Esophagus (tissue), 2 donors: ENCODE measurements at regions not wholly inside any gene's neighbourhood (a gene's known extent, or its start where the extent isn't known, plus 50 kb on each side); places are given as distances from the start of the nearest gene placed in this dataset.

Experiments used
- H3K27ac ChIP-seq, 2 donors: one replicate each; pipeline ENCODE4 v1.5.1; 2013; ENCODE audit warnings: low read depth in 2 of 2, mild to moderate bottlenecking in 2 of 2, inconsistent platforms in 1 of 2, low read length in 1 of 2, moderate library complexity in 1 of 2
- H3K27me3 ChIP-seq, 2 donors: one replicate each; pipeline ENCODE4 v1.6.1; 2013; ENCODE audit warnings: low read length in 2 of 2, control low read depth in 1 of 2, mild to moderate bottlenecking in 1 of 2; ENCODE audit not compliant: insufficient read depth in 2 of 2, control insufficient read depth in 1 of 2
- H3K36me3 ChIP-seq, 2 donors: one replicate each; pipeline ENCODE4 v1.6.1; 2013; ENCODE audit warnings: low read length in 1 of 2; ENCODE audit not compliant: control insufficient read depth in 2 of 2, insufficient read depth in 2 of 2
- H3K4me1 ChIP-seq, 2 donors: one replicate each; pipeline ENCODE4 v1.6.1; 2013; ENCODE audit warnings: low read length in 1 of 2; ENCODE audit not compliant: control insufficient read depth in 2 of 2, insufficient read depth in 2 of 2
- H3K4me3 ChIP-seq, 2 donors: one replicate each; pipeline ENCODE4 v1.5.1; 2013; ENCODE audit warnings: low read length in 2 of 2, mild to moderate bottlenecking in 2 of 2, low read depth in 1 of 2, moderate library complexity in 1 of 2
- H3K9me3 ChIP-seq, 2 donors: one replicate each; pipeline ENCODE4 v1.6.1; 2013; ENCODE audit warnings: mild to moderate bottlenecking in 2 of 2, low read depth in 1 of 2, low read length in 1 of 2, moderate library complexity in 1 of 2; ENCODE audit not compliant: control insufficient read depth in 2 of 2, insufficient read depth in 1 of 2
- WGBS, 2 donors: extraction: QIAGEN DNeasy Blood & Tissue Kit; methylation state at CpG; one replicate each; pipeline ENCODE4 v1.1.7; 2013; 5-methylcytosine and 5-hydroxymethylcytosine counted together
- donor health status: healthy with polysubstance abuse.
- donor health status: Bipolar disorder and iron deficiency.

GRCh38 chr2:237150186-237150585, 64.5 kb downstream of the COPS8 start:
- peaks cover 0 to 8% of the 10 kb centered on the region in 2 donors for H3K9me3 ChIP-seq
- H3K27me3 ChIP-seq: no peaks in the 10 kb centered on the region
- WGBS, 2 donors: 73 to 95% methylated on average over 1 of the region's 1 CpG
- H3K4me1 ChIP-seq: no peaks in the 10 kb centered on the region
- H3K27ac ChIP-seq: no peak overlapping the region
- no peak overlapping the region for H3K4me3 ChIP-seq
- no peaks in the 10 kb centered on the region for H3K36me3 ChIP-seq

GRCh38 chr2:237150831-237151375, 65.2 kb downstream of the COPS8 start:
- no peak overlapping the region for H3K27ac ChIP-seq

GRCh38 chr2:237152361-237152760, 66.7 kb downstream of the COPS8 start:
- H3K4me3 ChIP-seq: no peak overlapping the region
- H3K27ac ChIP-seq: no peak overlapping the region
- no peaks in the 10 kb centered on the region for H3K27me3 ChIP-seq
- WGBS, 2 donors: 81 to 85% methylated on average over 9 of the region's 9 CpGs
- H3K36me3 ChIP-seq: no peaks in the 10 kb centered on the region
- peaks cover 3 to 4% of the 10 kb centered on the region in 2 donors for H3K4me1 ChIP-seq
- H3K9me3 ChIP-seq: peaks cover 0 to 8% of the 10 kb centered on the region in 2 donors

More at GRCh38 chr2:237150831-237151375, 65.2 kb downstream of the COPS8 start:
- Histone ChIP-seq H3K27me3 (no peaks in the 10 kb centered on the region), H3K4me1 (no peaks in the 10 kb centered on the region), H3K9me3 (peaks cover 0 to 8% of the 10 kb centered on the region in 2 donors), H3K4me3 (no peak overlapping the region), H3K36me3 (no peaks in the 10 kb centered on the region)
- WGBS, 2 donors: 81 to 89% methylated on average over 6 of the region's 6 CpGs

- H3K4me1 ChIP-seq: peaks cover 4% of the 10 kb centered on the region in 2 donors
- H3K27me3 ChIP-seq: no peaks in the 10 kb centered on the region
- 80 to 82% methylated on average over 6 of the region's 6 CpGs for WGBS, 2 donors
These were observed 67.5 kb downstream of the COPS8 start for GRCh38 chr2:237153181-237153580.

GRCh38 chr2:237154082-237154638, 68.5 kb downstream of the COPS8 start:
- H3K36me3 ChIP-seq: no peaks in the 10 kb centered on the region
- peaks cover 4% of the 10 kb centered on the region in 2 donors for H3K4me1 ChIP-seq
- H3K4me3 ChIP-seq: no peak overlapping the region
- H3K9me3 ChIP-seq: no peaks in the 10 kb centered on the region
- 27 to 39% methylated on average over 7 of the region's 7 CpGs for WGBS, 2 donors
- H3K27me3 ChIP-seq: no peaks in the 10 kb centered on the region
- H3K27ac ChIP-seq: no peak overlapping the region

More at GRCh38 chr2:237153181-237153580, 67.5 kb downstream of the COPS8 start:
- H3K9me3 ChIP-seq: peaks cover 0 to 5% of the 10 kb centered on the region in 2 donors
- H3K27ac ChIP-seq: no peak overlapping the region
- H3K4me3 ChIP-seq: no peak overlapping the region
- no peaks in the 10 kb centered on the region for H3K36me3 ChIP-seq

- no peak overlapping the region for H3K4me3 ChIP-seq
- H3K4me1 ChIP-seq: peaks cover 4% of the 10 kb centered on the region in 2 donors
- H3K36me3 ChIP-seq: no peaks in the 10 kb centered on the region
- WGBS, 2 donors: 74 to 80% methylated on average over 11 of the region's 11 CpGs
- H3K27ac ChIP-seq: peak overlapping the region in 1 of 2 donors; percentile 6
- no peaks in the 10 kb centered on the region for H3K9me3 ChIP-seq
- H3K27me3 ChIP-seq: no peaks in the 10 kb centered on the region
These were observed 69.5 kb downstream of the COPS8 start for GRCh38 chr2:237154884-237155851.

- peak overlapping the region; percentile 34 to 50 for H3K27ac ChIP-seq
- H3K9me3 ChIP-seq: no peaks in the 10 kb centered on the region
- no peak overlapping the region for H3K4me3 ChIP-seq
- 48 to 51% methylated on average over 30 of the region's 30 CpGs for WGBS, 2 donors
- no peaks in the 10 kb centered on the region for H3K27me3 ChIP-seq
- no peaks in the 10 kb centered on the region for H3K36me3 ChIP-seq
- H3K4me1 ChIP-seq: peaks cover 4% of the 10 kb centered on the region in 2 donors
These were observed 70.6 kb downstream of the COPS8 start for GRCh38 chr2:237156031-237156856.

GRCh38 chr2:237156857-237157779, 71.4 kb downstream of the COPS8 start:
- Histone ChIP-seq H3K36me3 (no peaks in the 10 kb centered on the region), H3K4me3 (no peak overlapping the region), H3K9me3 (no peaks in the 10 kb centered on the region), H3K27ac (peak overlapping the region; percentile 8 to 50), H3K4me1 (peaks cover 4% of the 10 kb centered on the region in 2 donors), H3K27me3 (no peaks in the 10 kb centered on the region)
- WGBS, 2 donors: 87 to 90% methylated on average over 34 of the region's 34 CpGs
